ENCODE measurements at regions not wholly inside any gene's neighbourhood (a gene's known extent, or its start where the extent isn't known, plus 50 kb on each side); places are given as distances from the start of the nearest gene placed in this dataset.
"Not testable (repeated sequence)": the region's sequence is repeated elsewhere in the genome, so short reads cannot be mapped to it uniquely, and the experiment has no call there.

DNA sequence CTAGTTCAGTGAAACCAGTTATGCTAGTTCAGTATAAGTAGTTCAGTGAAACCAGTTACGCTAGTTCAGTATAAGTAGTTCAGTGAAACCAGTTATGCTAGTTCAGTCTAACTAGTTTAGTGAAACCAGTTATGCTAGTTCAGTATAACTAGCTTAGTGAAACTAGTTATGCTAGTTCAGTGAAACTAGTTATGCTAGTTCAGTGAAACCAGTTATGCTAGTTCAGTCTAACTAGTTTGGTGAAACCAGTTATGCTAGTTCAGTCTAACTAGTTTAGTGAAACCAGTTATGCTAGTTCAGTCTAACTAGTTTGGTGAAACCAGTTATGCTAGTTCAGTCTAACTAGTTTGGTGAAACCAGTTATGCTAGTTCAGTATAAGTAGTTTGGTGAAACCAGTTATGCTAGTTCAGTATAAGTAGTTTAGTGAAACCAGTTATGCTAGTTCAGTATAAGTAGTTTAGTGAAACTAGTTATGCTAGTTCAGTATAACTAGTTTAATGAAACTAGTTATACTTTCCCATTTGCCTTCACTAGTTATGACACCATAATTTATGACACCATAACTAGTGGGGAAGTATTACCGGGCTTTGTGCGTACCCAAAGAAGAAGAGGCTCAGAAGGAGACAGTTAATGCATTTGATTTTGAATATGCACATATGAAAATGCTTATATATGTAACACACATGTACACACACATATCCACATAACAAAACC lies 662.5 kb downstream of the QKI start:
- not testable (repeated sequence) for H3K9me3 ChIP-seq (ENCODE audit: control insufficient read depth, low read length); H3K27ac ChIP-seq (ENCODE audit: low read depth, low read length, severe bottlenecking); H3K4me1 ChIP-seq (ENCODE audit: control insufficient read depth, insufficient read depth, low read length, poor library complexity, severe bottlenecking); H3K4me3 ChIP-seq (ENCODE audit: extremely low read depth, insufficient read depth, low read length, poor library complexity, severe bottlenecking); H3K36me3 ChIP-seq (ENCODE audit: control insufficient read depth, insufficient read depth, low read length)
- 90 to 100% methylated on average over 1 of the region's 3 CpGs for WGBS, 2 experiments (ENCODE audit: insufficient coverage in 2 of 2)

DNA sequence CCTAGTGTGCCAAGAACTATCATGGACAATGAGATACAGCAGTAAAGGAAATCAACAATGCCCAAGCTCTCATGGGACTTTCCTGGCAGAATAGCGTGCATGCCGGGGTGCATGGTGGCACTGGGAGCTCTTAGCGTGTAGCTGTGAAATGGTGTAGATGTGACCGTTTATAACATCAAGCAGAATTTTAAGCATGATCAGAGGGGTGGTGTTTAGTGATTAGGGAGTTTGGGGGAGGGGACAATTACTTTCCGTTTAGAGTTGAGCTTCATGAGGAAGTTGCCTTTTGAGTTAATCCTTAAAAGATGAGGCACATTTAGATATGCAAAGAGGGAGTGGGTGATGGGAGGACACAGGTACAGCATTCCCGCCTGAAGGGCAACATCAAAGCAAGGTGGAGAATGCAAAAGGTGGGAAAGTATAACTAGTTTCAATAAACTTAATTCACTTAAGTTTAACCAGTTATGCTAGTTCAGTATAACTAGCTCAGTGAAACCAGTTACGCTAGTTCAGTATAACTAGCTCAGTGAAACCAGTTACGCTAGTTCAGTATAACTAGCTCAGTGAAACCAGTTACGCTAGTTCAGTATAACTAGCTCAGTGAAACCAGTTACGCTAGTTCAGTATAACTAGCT lies 661.6 kb downstream of the QKI start:
- Histone ChIP-seq H3K36me3 (ENCODE audit: control insufficient read depth, insufficient read depth, low read length) (no peaks in the 10 kb centered on the region), H3K27ac (ENCODE audit: low read depth, low read length, severe bottlenecking) (no peak overlapping the region), H3K4me3 (ENCODE audit: extremely low read depth, insufficient read depth, low read length, poor library complexity, severe bottlenecking) (no peak overlapping the region), H3K9me3 (ENCODE audit: control insufficient read depth, low read length) (no peaks in the 10 kb centered on the region), H3K4me1 (ENCODE audit: control insufficient read depth, insufficient read depth, low read length, poor library complexity, severe bottlenecking) (no peaks in the 10 kb centered on the region)
- 86 to 97% methylated on average over 4 to 5 of the region's 10 CpGs for WGBS, 2 experiments (ENCODE audit: insufficient coverage in 2 of 2)

DNA sequence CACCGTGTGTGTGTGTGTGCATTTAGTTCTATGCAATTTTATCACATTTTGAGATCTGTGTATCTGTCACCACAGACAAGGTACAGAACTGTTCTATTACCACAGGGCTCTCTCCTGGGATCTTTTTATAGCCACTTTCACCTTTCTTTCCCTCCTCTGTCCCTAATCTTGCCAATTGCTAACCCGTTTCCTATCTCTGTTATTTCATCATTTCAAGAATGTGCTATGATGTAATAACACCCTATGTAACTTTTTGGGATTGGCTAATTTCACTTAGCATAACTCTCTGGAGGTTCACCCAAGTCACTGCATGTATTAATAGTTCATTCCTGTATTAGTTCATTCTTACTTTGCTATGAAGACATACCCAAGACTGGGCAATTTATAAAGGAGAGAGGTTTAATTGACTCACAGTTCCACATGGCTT lies 657.7 kb downstream of the QKI start:
- H3K4me3 ChIP-seq (ENCODE audit: extremely low read depth, insufficient read depth, low read length, poor library complexity, severe bottlenecking): no peak overlapping the region
- H3K27ac ChIP-seq (ENCODE audit: low read depth, low read length, severe bottlenecking): no peak overlapping the region
- WGBS, 2 experiments (ENCODE audit: insufficient coverage in 2 of 2): 80% methylated on average over 1 of the region's 2 CpGs; no CpG with 5 or more reads in 1 of the 2 experiments

DNA sequence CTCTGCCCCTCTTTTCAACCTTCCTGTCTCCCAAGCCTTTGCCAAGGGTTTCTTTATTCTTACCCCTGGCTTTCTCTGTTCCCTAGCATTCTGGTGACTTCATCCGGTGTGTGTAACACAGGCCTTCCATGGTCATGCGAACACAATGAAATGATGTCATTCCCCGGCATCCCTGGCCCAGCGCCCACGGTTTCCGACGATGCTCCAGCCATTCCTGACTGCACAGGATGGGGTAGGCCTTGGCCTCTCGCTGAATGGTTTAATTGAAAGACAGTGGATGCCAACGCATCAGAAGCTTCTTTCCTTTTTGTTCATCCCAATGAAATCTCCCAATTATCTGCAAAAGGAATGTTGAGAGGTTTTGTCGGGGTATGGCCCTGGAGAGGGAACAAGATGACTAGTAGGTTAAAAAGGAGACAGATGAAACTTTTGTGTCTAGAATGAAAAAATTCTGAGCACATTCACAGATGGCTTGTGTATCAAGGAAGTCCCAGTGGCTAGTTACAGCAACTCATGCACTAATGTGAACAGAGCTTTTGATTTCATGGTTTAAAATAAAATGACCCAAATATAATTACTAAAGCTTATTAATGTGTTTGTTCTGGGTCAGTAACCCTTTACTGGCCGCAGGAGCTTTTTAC lies 655.0 kb downstream of the QKI start:
- Histone ChIP-seq H3K9me3 (ENCODE audit: control insufficient read depth, low read length) (no peaks in the 10 kb centered on the region), H3K4me1 (ENCODE audit: control insufficient read depth, insufficient read depth, low read length, poor library complexity, severe bottlenecking) (peaks cover 4% of the 10 kb centered on the region), H3K4me3 (ENCODE audit: extremely low read depth, insufficient read depth, low read length, poor library complexity, severe bottlenecking) (no peak overlapping the region), H3K27ac (ENCODE audit: low read depth, low read length, severe bottlenecking) (no peak overlapping the region), H3K36me3 (ENCODE audit: control insufficient read depth, insufficient read depth, low read length) (no peaks in the 10 kb centered on the region)
- 89 to 91% methylated on average over 8 to 9 of the region's 11 CpGs for WGBS, 2 experiments (ENCODE audit: insufficient coverage in 2 of 2)

More for the DNA sequence above, 657.7 kb downstream of the QKI start:
- H3K36me3 ChIP-seq (ENCODE audit: control insufficient read depth, insufficient read depth, low read length): no peaks in the 10 kb centered on the region
- peaks cover 4% of the 10 kb centered on the region for H3K4me1 ChIP-seq (ENCODE audit: control insufficient read depth, insufficient read depth, low read length, poor library complexity, severe bottlenecking)
- H3K9me3 ChIP-seq (ENCODE audit: control insufficient read depth, low read length): no peaks in the 10 kb centered on the region

DNA sequence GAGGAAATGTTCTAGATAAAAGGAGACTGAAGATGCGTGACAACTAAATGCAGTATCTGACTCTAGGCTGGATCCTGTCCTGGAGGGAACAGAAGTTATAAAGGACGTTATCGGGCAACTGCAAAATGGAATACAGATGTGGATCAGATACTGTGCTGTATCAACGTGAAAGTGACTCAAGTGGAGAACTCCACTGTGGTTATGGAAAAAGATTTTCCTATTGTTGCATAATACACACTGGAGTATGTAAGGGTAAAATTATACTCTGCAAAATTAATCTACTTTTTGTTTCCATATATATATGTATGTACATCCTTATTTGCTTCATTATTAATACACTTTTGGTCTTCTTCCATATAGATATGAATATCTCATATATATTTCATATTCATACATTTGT lies 654.0 kb downstream of the QKI start:
- Histone ChIP-seq H3K9me3 (ENCODE audit: control insufficient read depth, low read length) (no peaks in the 10 kb centered on the region), H3K4me3 (ENCODE audit: extremely low read depth, insufficient read depth, low read length, poor library complexity, severe bottlenecking) (no peak overlapping the region), H3K4me1 (ENCODE audit: control insufficient read depth, insufficient read depth, low read length, poor library complexity, severe bottlenecking) (peaks cover 4% of the 10 kb centered on the region), H3K27ac (ENCODE audit: low read depth, low read length, severe bottlenecking) (no peak overlapping the region), H3K36me3 (ENCODE audit: control insufficient read depth, insufficient read depth, low read length) (no peaks in the 10 kb centered on the region)
- WGBS, 2 experiments (ENCODE audit: insufficient coverage in 2 of 2): 96 to 100% methylated on average over 1 to 4 of the region's 4 CpGs

DNA sequence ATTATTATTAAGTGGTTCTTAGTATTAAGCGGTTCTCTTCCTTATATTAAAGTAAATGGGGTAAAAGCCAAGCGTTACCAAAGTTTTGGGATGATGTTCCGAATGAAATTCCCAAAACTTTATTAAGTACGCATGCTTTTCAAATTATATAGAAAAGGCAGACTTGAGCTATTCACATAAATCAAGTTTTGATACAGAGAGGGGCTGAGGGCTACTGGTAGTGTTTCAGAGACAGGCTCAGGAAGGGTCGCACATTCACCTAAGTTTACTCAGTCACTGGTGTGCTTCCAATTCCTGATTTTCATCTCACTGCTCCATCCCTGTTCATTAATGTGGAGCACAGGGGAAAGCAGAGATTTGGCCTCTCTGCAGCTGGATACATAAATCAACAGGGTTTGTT lies 652.2 kb downstream of the QKI start:
- 100% methylated on average over 1 of the region's 5 CpGs; no CpG with 5 or more reads in 1 of the 2 experiments for WGBS, 2 experiments (ENCODE audit: insufficient coverage in 2 of 2)
- no peak overlapping the region for H3K27ac ChIP-seq (ENCODE audit: low read depth, low read length, severe bottlenecking)
- H3K4me1 ChIP-seq (ENCODE audit: control insufficient read depth, insufficient read depth, low read length, poor library complexity, severe bottlenecking): peaks cover 11% of the 10 kb centered on the region
- no peak overlapping the region for H3K4me3 ChIP-seq (ENCODE audit: extremely low read depth, insufficient read depth, low read length, poor library complexity, severe bottlenecking)
- no peaks in the 10 kb centered on the region for H3K36me3 ChIP-seq (ENCODE audit: control insufficient read depth, insufficient read depth, low read length)
- H3K9me3 ChIP-seq (ENCODE audit: control insufficient read depth, low read length): no peaks in the 10 kb centered on the region

DNA sequence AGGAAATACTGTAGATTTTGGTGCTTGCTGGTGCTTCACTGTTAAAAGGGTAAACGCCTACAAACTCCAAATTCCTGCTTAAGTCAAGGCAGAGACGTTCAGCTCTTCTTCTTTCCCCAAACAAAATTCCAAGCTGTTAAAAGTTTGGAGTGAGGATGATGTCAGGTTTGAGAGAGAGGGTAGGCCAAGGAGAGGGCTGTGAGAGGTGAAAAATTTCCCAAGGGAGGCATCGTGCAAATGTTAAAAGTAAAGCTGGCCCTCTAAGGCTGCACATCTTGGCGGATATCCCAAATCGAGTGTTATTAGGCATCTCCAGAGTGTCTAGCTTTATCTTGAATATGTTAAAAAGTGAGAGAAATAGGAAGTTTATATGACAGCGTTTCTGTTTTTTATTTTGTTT lies 651.8 kb downstream of the QKI start:
- Histone ChIP-seq H3K4me1 (ENCODE audit: control insufficient read depth, insufficient read depth, low read length, poor library complexity, severe bottlenecking) (peaks cover 11% of the 10 kb centered on the region), H3K27ac (ENCODE audit: low read depth, low read length, severe bottlenecking) (no peak overlapping the region), H3K9me3 (ENCODE audit: control insufficient read depth, low read length) (no peaks in the 10 kb centered on the region), H3K36me3 (ENCODE audit: control insufficient read depth, insufficient read depth, low read length) (no peaks in the 10 kb centered on the region), H3K4me3 (ENCODE audit: extremely low read depth, insufficient read depth, low read length, poor library complexity, severe bottlenecking) (no peak overlapping the region)
- WGBS, 2 experiments (ENCODE audit: insufficient coverage in 2 of 2): 89 to 96% methylated on average over 3 to 6 of the region's 6 CpGs

DNA sequence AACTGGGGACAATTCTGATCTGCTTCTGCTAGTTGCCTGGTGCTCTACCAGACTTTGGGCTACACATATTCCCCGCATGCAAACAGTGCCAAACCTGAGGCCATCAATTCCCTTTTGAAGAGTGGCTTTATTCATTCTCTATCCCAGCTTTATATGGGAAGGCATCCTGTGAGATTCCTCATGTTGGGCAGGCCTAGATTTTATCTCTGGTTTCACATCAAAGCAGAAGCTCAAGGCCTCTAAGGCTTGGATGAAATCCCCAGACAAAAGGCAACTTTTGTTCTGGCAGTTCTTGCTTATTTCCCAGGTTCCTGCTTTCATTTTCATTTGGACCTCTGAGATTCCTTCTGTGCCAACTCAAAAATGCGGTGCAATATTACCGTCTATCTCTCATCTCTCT lies 648.8 kb downstream of the QKI start:
- 92% methylated on average over 3 of the region's 3 CpGs; no CpG with 5 or more reads in 1 of the 2 experiments for WGBS, 2 experiments (ENCODE audit: insufficient coverage in 2 of 2)
- no peaks in the 10 kb centered on the region for H3K36me3 ChIP-seq (ENCODE audit: control insufficient read depth, insufficient read depth, low read length)

DNA sequence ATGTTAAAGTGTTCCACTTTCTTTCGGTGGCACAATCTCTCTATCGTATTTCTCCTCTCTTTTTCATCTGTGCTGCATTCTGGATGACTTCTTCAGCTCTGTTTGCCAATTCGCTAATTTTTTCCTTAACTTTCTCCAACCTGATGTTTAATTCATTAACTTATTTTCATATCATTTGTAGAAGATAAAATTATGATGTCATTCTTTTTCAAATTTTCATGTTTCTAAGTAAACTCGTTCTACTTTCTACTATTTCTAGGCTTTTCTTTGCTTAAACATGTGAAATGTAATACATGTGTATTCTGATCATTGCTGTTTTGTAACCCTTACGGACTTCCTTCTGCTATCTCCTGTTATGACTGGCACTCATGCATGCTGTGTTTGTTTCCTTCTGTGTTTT lies 648.4 kb downstream of the QKI start:
- H3K9me3 ChIP-seq (ENCODE audit: control insufficient read depth, low read length): no peaks in the 10 kb centered on the region
- 95 to 100% methylated on average over 2 of the region's 5 CpGs for WGBS, 2 experiments (ENCODE audit: insufficient coverage in 2 of 2)
- peaks cover 6% of the 10 kb centered on the region for H3K4me1 ChIP-seq (ENCODE audit: control insufficient read depth, insufficient read depth, low read length, poor library complexity, severe bottlenecking)
- H3K27ac ChIP-seq (ENCODE audit: low read depth, low read length, severe bottlenecking): no peak overlapping the region
- H3K4me3 ChIP-seq (ENCODE audit: extremely low read depth, insufficient read depth, low read length, poor library complexity, severe bottlenecking): no peak overlapping the region
- no peaks in the 10 kb centered on the region for H3K36me3 ChIP-seq (ENCODE audit: control insufficient read depth, insufficient read depth, low read length)

More for the DNA sequence above, 648.8 kb downstream of the QKI start:
- H3K27ac ChIP-seq (ENCODE audit: low read depth, low read length, severe bottlenecking): no peak overlapping the region
- no peak overlapping the region for H3K4me3 ChIP-seq (ENCODE audit: extremely low read depth, insufficient read depth, low read length, poor library complexity, severe bottlenecking)
- peaks cover 6% of the 10 kb centered on the region for H3K4me1 ChIP-seq (ENCODE audit: control insufficient read depth, insufficient read depth, low read length, poor library complexity, severe bottlenecking)
- no peaks in the 10 kb centered on the region for H3K9me3 ChIP-seq (ENCODE audit: control insufficient read depth, low read length)

DNA sequence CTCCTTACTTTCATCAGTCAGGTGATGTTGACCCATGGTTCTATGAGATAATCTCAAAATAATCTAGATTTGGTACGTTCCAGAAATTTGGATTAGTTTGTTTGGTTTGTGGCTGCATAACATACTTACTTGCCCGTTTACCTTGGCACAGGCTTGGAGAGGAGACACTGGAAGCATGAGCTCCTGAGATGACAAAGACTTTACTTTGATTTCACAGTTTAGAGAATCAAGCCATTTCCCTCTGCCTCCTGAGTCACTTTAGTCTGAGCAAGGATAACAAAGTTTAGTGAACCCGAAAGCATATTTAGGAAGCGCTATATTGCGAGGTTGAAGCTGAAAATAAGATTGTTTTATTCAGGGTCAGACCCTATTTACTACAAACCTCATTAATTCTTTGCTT lies 643.4 kb downstream of the QKI start:
- Histone ChIP-seq H3K4me3 (ENCODE audit: extremely low read depth, insufficient read depth, low read length, poor library complexity, severe bottlenecking) (no peak overlapping the region), H3K9me3 (ENCODE audit: control insufficient read depth, low read length) (no peaks in the 10 kb centered on the region), H3K4me1 (ENCODE audit: control insufficient read depth, insufficient read depth, low read length, poor library complexity, severe bottlenecking) (no peaks in the 10 kb centered on the region), H3K36me3 (ENCODE audit: control insufficient read depth, insufficient read depth, low read length) (no peaks in the 10 kb centered on the region), H3K27ac (ENCODE audit: low read depth, low read length, severe bottlenecking) (no peak overlapping the region)
- 90 to 93% methylated on average over 2 of the region's 5 CpGs for WGBS, 2 experiments (ENCODE audit: insufficient coverage in 2 of 2)

DNA sequence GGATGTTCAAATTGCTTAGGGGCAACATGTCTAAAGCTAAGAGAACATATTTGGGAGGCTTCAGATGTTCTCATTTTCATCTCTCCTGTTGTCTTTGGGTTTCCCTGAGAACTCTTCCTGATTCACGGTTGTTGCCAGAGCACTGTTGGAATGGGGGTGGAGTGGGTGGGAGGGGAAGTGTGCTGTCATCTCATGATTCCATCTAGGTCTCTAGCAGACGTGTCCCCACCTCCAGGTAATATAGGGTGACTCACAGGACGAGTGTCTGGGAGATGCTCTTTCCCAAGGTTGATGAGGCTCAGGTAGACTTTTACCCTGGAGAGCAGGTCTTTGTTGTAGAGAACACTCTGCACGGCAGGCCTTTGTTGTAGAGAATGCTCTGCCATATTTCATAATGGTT lies 636.9 kb downstream of the QKI start:
- Histone ChIP-seq H3K4me1 (ENCODE audit: control insufficient read depth, insufficient read depth, low read length, poor library complexity, severe bottlenecking) (no peaks in the 10 kb centered on the region), H3K9me3 (ENCODE audit: control insufficient read depth, low read length) (no peaks in the 10 kb centered on the region), H3K36me3 (ENCODE audit: control insufficient read depth, insufficient read depth, low read length) (no peaks in the 10 kb centered on the region), H3K27ac (ENCODE audit: low read depth, low read length, severe bottlenecking) (no peak overlapping the region), H3K4me3 (ENCODE audit: extremely low read depth, insufficient read depth, low read length, poor library complexity, severe bottlenecking) (no peak overlapping the region)
- 84 to 96% methylated on average over 3 to 4 of the region's 4 CpGs for WGBS, 2 experiments (ENCODE audit: insufficient coverage in 2 of 2)

Measured in mesodermal cell (in vitro differentiated cells).